ENCODE measurements at regions not wholly inside any gene's neighbourhood (a gene's known extent, or its start where the extent isn't known, plus 50 kb on each side); places are given as distances from the start of the nearest gene placed in this dataset.

DNA sequence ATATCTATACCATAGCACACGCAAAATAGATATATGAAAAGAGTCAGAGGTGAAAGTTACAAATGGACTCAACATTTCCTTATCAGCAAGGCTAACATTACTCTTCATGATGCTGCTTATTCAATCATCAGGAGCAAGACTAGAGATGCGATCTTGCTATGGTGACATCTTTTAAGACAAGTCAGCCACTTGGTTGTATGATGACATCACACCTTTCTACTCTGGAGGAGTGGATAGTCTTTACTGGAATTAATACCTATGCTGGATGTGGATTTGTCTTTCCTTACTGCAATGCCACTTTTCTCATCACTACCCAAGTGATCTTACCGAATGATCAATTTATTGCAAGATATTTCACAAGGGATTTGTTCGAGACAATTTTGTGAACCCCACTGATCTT, 87.0 kb upstream of the SPOCK3 start:
- TF ChIP-seq, protein P1, sequence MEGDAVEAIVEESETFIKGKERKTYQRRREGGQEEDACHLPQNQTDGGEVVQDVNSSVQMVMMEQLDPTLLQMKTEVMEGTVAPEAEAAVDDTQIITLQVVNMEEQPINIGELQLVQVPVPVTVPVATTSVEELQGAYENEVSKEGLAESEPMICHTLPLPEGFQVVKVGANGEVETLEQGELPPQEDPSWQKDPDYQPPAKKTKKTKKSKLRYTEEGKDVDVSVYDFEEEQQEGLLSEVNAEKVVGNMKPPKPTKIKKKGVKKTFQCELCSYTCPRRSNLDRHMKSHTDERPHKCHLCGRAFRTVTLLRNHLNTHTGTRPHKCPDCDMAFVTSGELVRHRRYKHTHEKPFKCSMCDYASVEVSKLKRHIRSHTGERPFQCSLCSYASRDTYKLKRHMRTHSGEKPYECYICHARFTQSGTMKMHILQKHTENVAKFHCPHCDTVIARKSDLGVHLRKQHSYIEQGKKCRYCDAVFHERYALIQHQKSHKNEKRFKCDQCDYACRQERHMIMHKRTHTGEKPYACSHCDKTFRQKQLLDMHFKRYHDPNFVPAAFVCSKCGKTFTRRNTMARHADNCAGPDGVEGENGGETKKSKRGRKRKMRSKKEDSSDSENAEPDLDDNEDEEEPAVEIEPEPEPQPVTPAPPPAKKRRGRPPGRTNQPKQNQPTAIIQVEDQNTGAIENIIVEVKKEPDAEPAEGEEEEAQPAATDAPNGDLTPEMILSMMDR (IDR thresholded peaks at IDR 0.05), result no peak
- TF ChIP-seq POLR2A (IDR thresholded peaks at IDR 0.05), result no peak

All from ovary (tissue), 3 donors.